ENCODE measurements at regions not wholly inside any gene's neighbourhood (a gene's known extent, or its start where the extent isn't known, plus 50 kb on each side); places are given as distances from the start of the nearest gene placed in this dataset.

GRCh38 chr1:219374046-219374566 lies 200.4 kb downstream of the LYPLAL1 start:
- Mint-ChIP-seq H3K27me3 (no peaks in the 10 kb centered on the region), H3K4me3 (no peak overlapping the region), H3K27ac (no peak overlapping the region), H3K9me3 (no peaks in the 10 kb centered on the region), H3K36me3 (ENCODE audit: low read depth) (no peaks in the 10 kb centered on the region), H3K4me1 (ENCODE audit: low read depth) (no peaks in the 10 kb centered on the region)
- ChIA-PET CTCF (no interaction called here), POLR2A (no interaction called here)
- DNase-seq (no peak), ATAC-seq (no peak)
- no peak for TF ChIP-seq CTCF (IDR thresholded peaks at IDR 0.05)
- intact Hi-C loops (cut with micrococcal nuclease): no loop called here

- Mint-ChIP-seq H3K27ac (no peak overlapping the region), H3K9me3 (no peaks in the 10 kb centered on the region), H3K4me3 (no peak overlapping the region), H3K36me3 (ENCODE audit: low read depth) (no peaks in the 10 kb centered on the region), H3K27me3 (no peaks in the 10 kb centered on the region), H3K4me1 (ENCODE audit: low read depth) (no peaks in the 10 kb centered on the region)
- CTCF ChIA-PET: no interaction called here
- ATAC-seq: no peak
- POLR2A ChIA-PET: no interaction called here
- intact Hi-C loops (cut with micrococcal nuclease): no loop called here
- DNase-seq: no peak
- no peak for TF ChIP-seq CTCF (IDR thresholded peaks at IDR 0.05)
Measured at GRCh38 chr1:219373616-219373935, 199.9 kb downstream of the LYPLAL1 start.

GRCh38 chr1:219372916-219373615 lies 199.4 kb downstream of the LYPLAL1 start:
- no peak for TF ChIP-seq CTCF (IDR thresholded peaks at IDR 0.05)
- CTCF ChIA-PET: no interaction called here
- intact Hi-C loops (cut with micrococcal nuclease): no loop called here

GRCh38 chr1:219371471-219371870 lies 197.8 kb downstream of the LYPLAL1 start:
- ChIA-PET CTCF (no interaction called here), POLR2A (no interaction called here)
- H3K27me3 Mint-ChIP-seq: no peaks in the 10 kb centered on the region
- no peaks in the 10 kb centered on the region for H3K36me3 Mint-ChIP-seq (ENCODE audit: low read depth)
- H3K4me1 Mint-ChIP-seq (ENCODE audit: low read depth): no peaks in the 10 kb centered on the region
- ATAC-seq (no peak), DNase-seq (no peak)
- no peak overlapping the region for H3K4me3 Mint-ChIP-seq
- H3K27ac Mint-ChIP-seq: no peak overlapping the region
- H3K9me3 Mint-ChIP-seq: no peaks in the 10 kb centered on the region
- intact Hi-C loops (cut with micrococcal nuclease): no loop called here
- TF ChIP-seq CTCF (IDR thresholded peaks at IDR 0.05): no peak

More at GRCh38 chr1:219372916-219373615, 199.4 kb downstream of the LYPLAL1 start:
- no peak overlapping the region for H3K27ac Mint-ChIP-seq
- DNase-seq (no peak), ATAC-seq (no peak)
- POLR2A ChIA-PET: no interaction called here
- H3K4me3 Mint-ChIP-seq: no peak overlapping the region
- H3K9me3 Mint-ChIP-seq: no peaks in the 10 kb centered on the region
- H3K27me3 Mint-ChIP-seq: no peaks in the 10 kb centered on the region
- H3K4me1 Mint-ChIP-seq (ENCODE audit: low read depth): no peaks in the 10 kb centered on the region
- H3K36me3 Mint-ChIP-seq (ENCODE audit: low read depth): no peaks in the 10 kb centered on the region

- CTCF ChIA-PET: interaction anchor here (0.6 kb wide), 1 partner anchor 459 kb away, joined by 3 read pairs; no protein-coding TSS in a partner anchor
Measured at GRCh38 chr1:219367496-219367895, 193.8 kb downstream of the LYPLAL1 start.

More at GRCh38 chr1:219367496-219367895, 193.8 kb downstream of the LYPLAL1 start:
- Mint-ChIP-seq H3K9me3 (no peaks in the 10 kb centered on the region), H3K4me3 (no peak overlapping the region), H3K36me3 (ENCODE audit: low read depth) (no peaks in the 10 kb centered on the region), H3K4me1 (ENCODE audit: low read depth) (no peaks in the 10 kb centered on the region), H3K27me3 (no peaks in the 10 kb centered on the region), H3K27ac (no peak overlapping the region)
- intact Hi-C loops (cut with micrococcal nuclease): no loop called here
- no peak for ATAC-seq
- no peak for DNase-seq
- no peak for TF ChIP-seq CTCF (IDR thresholded peaks at IDR 0.05)
- POLR2A ChIA-PET: no interaction called here

Data from activated CD8-positive, alpha-beta T cell treated with anti-CD3 and anti-CD28 coated beads for 36 hours (primary cell).